Stimulated activated naive CD8-positive, alpha-beta T cell treated with anti-CD3 and anti-CD28 coated beads, Interleukin-15, amount 100 ng/mL, for 72 hours (primary cell): ENCODE measurements at regions not wholly inside any gene's neighbourhood (a gene's known extent, or its start where the extent isn't known, plus 50 kb on each side); places are given as distances from the start of the nearest gene placed in this dataset.
"Not testable (repeated sequence)": the region's sequence is repeated elsewhere in the genome, so short reads cannot be mapped to it uniquely, and the experiment has no call there.

Experiments used
- ATAC-seq: fragments of 150-1000 bp; cut with Tn5 transposase; 2 replicates; pipeline ENCODE4 v1.10.0; 2021; ENCODE audit warnings: mild to moderate bottlenecking, moderate library complexity
- DNase-seq, 2 donors: peaks; one replicate each; pipeline ENCODE4 v3.0.0; 2021 to 2022
- H3K27ac Mint-ChIP-seq, 2 donors: one replicate each; pipeline ENCODE4 v1.8.0; 2022; ENCODE audit warnings: mild to moderate bottlenecking in 2 of 2, mixed read lengths in 2 of 2, moderate library complexity in 2 of 2
- H3K27me3 Mint-ChIP-seq: one replicate; pipeline ENCODE4 v1.8.0; 2022; ENCODE audit warnings: mixed read lengths
- H3K4me1 Mint-ChIP-seq: one replicate; pipeline ENCODE4 v1.8.0; 2022; ENCODE audit warnings: mild to moderate bottlenecking, mixed read lengths
- H3K4me3 Mint-ChIP-seq, 2 donors: one replicate each; pipeline ENCODE4 v1.8.0; 2022; ENCODE audit warnings: mild to moderate bottlenecking in 2 of 2, mixed read lengths in 2 of 2, moderate library complexity in 1 of 2
- H3K9me3 Mint-ChIP-seq, 2 donors: one replicate each; pipeline ENCODE4 v1.8.0; 2022; ENCODE audit warnings: mixed read lengths in 2 of 2

GRCh38 chr1:191083090-191083489 lies 605.4 kb upstream of the BRINP3 start:
- H3K4me3 Mint-ChIP-seq, H3K27ac Mint-ChIP-seq, H3K4me1 Mint-ChIP-seq, H3K27me3 Mint-ChIP-seq, DNase-seq, ATAC-seq: not testable (repeated sequence)
- peaks cover 21 to 26% of the 10 kb centered on the region in 2 donors for H3K9me3 Mint-ChIP-seq

GRCh38 chr1:191085121-191085520 lies 607.5 kb upstream of the BRINP3 start:
- no peaks in the 10 kb centered on the region for H3K4me1 Mint-ChIP-seq
- H3K27me3 Mint-ChIP-seq = no peaks in the 10 kb centered on the region
- no peak for ATAC-seq
- H3K9me3 Mint-ChIP-seq = peaks cover 19 to 27% of the 10 kb centered on the region in 2 donors
- H3K4me3 Mint-ChIP-seq = no peak overlapping the region
- H3K27ac Mint-ChIP-seq = no peak overlapping the region
- DNase-seq = no peak

GRCh38 chr1:191086910-191087309 lies 609.2 kb upstream of the BRINP3 start:
- no peak overlapping the region for H3K27ac Mint-ChIP-seq

GRCh38 chr1:191096405-191096804 lies 618.7 kb upstream of the BRINP3 start:
- Mint-ChIP-seq H3K27me3 (no peaks in the 10 kb centered on the region), H3K9me3 (peaks cover 10 to 13% of the 10 kb centered on the region in 2 donors), H3K4me3 (no peak overlapping the region), H3K4me1 (no peaks in the 10 kb centered on the region), H3K27ac (no peak overlapping the region)
- no peak for DNase-seq
- no peak for ATAC-seq

More at GRCh38 chr1:191086910-191087309, 609.2 kb upstream of the BRINP3 start:
- Mint-ChIP-seq H3K27me3 (no peaks in the 10 kb centered on the region), H3K4me3 (no peak overlapping the region), H3K9me3 (peaks cover 16 to 23% of the 10 kb centered on the region in 2 donors), H3K4me1 (no peaks in the 10 kb centered on the region)
- ATAC-seq (no peak), DNase-seq (no peak)

- no peak overlapping the region for H3K4me3 Mint-ChIP-seq
- H3K4me1 Mint-ChIP-seq = no peaks in the 10 kb centered on the region
- no peak overlapping the region for H3K27ac Mint-ChIP-seq
- ATAC-seq (no peak), DNase-seq (no peak)
- no peaks in the 10 kb centered on the region for H3K27me3 Mint-ChIP-seq
- peaks cover 5 to 10% of the 10 kb centered on the region in 2 donors for H3K9me3 Mint-ChIP-seq
These were observed 622.0 kb upstream of the BRINP3 start for GRCh38 chr1:191099696-191100095.

GRCh38 chr1:191101960-191102359 lies 624.3 kb upstream of the BRINP3 start:
- peaks cover under 1 to 10% of the 10 kb centered on the region in 2 donors for H3K9me3 Mint-ChIP-seq
- no peak overlapping the region for H3K4me3 Mint-ChIP-seq
- H3K27ac Mint-ChIP-seq = no peak overlapping the region
- H3K4me1 Mint-ChIP-seq = no peaks in the 10 kb centered on the region
- no peaks in the 10 kb centered on the region for H3K27me3 Mint-ChIP-seq
- DNase-seq (no peak), ATAC-seq (no peak)

GRCh38 chr1:191125950-191126349 lies 648.3 kb upstream of the BRINP3 start:
- ATAC-seq (no peak), DNase-seq (no peak)
- Mint-ChIP-seq H3K27ac (no peak overlapping the region), H3K27me3 (no peaks in the 10 kb centered on the region), H3K4me3 (no peak overlapping the region), H3K9me3 (peaks cover 14 to 21% of the 10 kb centered on the region in 2 donors), H3K4me1 (no peaks in the 10 kb centered on the region)

GRCh38 chr1:191134796-191135195 lies 657.1 kb upstream of the BRINP3 start:
- Mint-ChIP-seq H3K27me3 (no peaks in the 10 kb centered on the region), H3K27ac (no peak overlapping the region), H3K4me3 (no peak overlapping the region), H3K9me3 (peaks cover 5 to 7% of the 10 kb centered on the region in 2 donors), H3K4me1 (no peaks in the 10 kb centered on the region)
- no peak for DNase-seq
- ATAC-seq = no peak

- Mint-ChIP-seq H3K27ac (no peak overlapping the region), H3K27me3 (no peaks in the 10 kb centered on the region), H3K4me1 (no peaks in the 10 kb centered on the region), H3K9me3 (peaks cover 3 to 7% of the 10 kb centered on the region in 2 donors), H3K4me3 (no peak overlapping the region)
- ATAC-seq (no peak), DNase-seq (no peak)
These were observed 662.4 kb upstream of the BRINP3 start for GRCh38 chr1:191140038-191140437.

- no peak overlapping the region for H3K4me3 Mint-ChIP-seq
- DNase-seq (no peak), ATAC-seq (no peak)
- no peaks in the 10 kb centered on the region for H3K4me1 Mint-ChIP-seq
- H3K9me3 Mint-ChIP-seq = peaks cover 5 to 10% of the 10 kb centered on the region in 2 donors
- no peak overlapping the region for H3K27ac Mint-ChIP-seq
- H3K27me3 Mint-ChIP-seq = no peaks in the 10 kb centered on the region
These were observed 665.1 kb upstream of the BRINP3 start for GRCh38 chr1:191142748-191143147.

- Mint-ChIP-seq H3K4me1 (no peaks in the 10 kb centered on the region), H3K27me3 (no peaks in the 10 kb centered on the region), H3K27ac (no peak overlapping the region), H3K4me3 (no peak overlapping the region), H3K9me3 (peaks cover 5 to 12% of the 10 kb centered on the region in 2 donors)
- ATAC-seq = no peak
- no peak for DNase-seq
These were observed 668.2 kb upstream of the BRINP3 start for GRCh38 chr1:191145834-191146233.

GRCh38 chr1:191151321-191151807 lies 673.7 kb upstream of the BRINP3 start:
- no peak for ATAC-seq
- peaks cover 1 to 10% of the 10 kb centered on the region in 2 donors for H3K9me3 Mint-ChIP-seq
- H3K4me3 Mint-ChIP-seq = no peak overlapping the region
- no peaks in the 10 kb centered on the region for H3K4me1 Mint-ChIP-seq
- H3K27ac Mint-ChIP-seq = no peak overlapping the region
- no peaks in the 10 kb centered on the region for H3K27me3 Mint-ChIP-seq
- no peak for DNase-seq

GRCh38 chr1:191152776-191153175 lies 675.1 kb upstream of the BRINP3 start:
- Mint-ChIP-seq H3K4me3 (no peak overlapping the region), H3K27me3 (no peaks in the 10 kb centered on the region), H3K4me1 (no peaks in the 10 kb centered on the region), H3K9me3 (peaks cover 0 to 10% of the 10 kb centered on the region in 2 donors), H3K27ac (no peak overlapping the region)
- ATAC-seq (no peak), DNase-seq (no peak)

- ATAC-seq (no peak), DNase-seq (no peak)
- Mint-ChIP-seq H3K9me3 (peaks cover 7 to 10% of the 10 kb centered on the region in 2 donors), H3K4me1 (no peaks in the 10 kb centered on the region), H3K4me3 (no peak overlapping the region), H3K27ac (no peak overlapping the region), H3K27me3 (no peaks in the 10 kb centered on the region)
These were observed 677.5 kb upstream of the BRINP3 start for GRCh38 chr1:191155178-191155577.

GRCh38 chr1:191160837-191161236 lies 683.2 kb upstream of the BRINP3 start:
- no peak for DNase-seq
- Mint-ChIP-seq H3K4me1 (no peaks in the 10 kb centered on the region), H3K27ac (no peak overlapping the region), H3K9me3 (peaks cover 9 to 19% of the 10 kb centered on the region in 2 donors), H3K27me3 (no peaks in the 10 kb centered on the region), H3K4me3 (no peak overlapping the region)
- no peak for ATAC-seq

- no peak overlapping the region for H3K27ac Mint-ChIP-seq
These were observed 685.1 kb upstream of the BRINP3 start for GRCh38 chr1:191162762-191163161.

GRCh38 chr1:191163621-191164020 lies 686.0 kb upstream of the BRINP3 start:
- no peak overlapping the region for H3K27ac Mint-ChIP-seq
- no peak for ATAC-seq

More at GRCh38 chr1:191162762-191163161, 685.1 kb upstream of the BRINP3 start:
- Mint-ChIP-seq H3K27me3 (no peaks in the 10 kb centered on the region), H3K9me3 (peaks cover 5 to 19% of the 10 kb centered on the region in 2 donors), H3K4me3 (no peak overlapping the region), H3K4me1 (no peaks in the 10 kb centered on the region)
- no peak for DNase-seq
- no peak for ATAC-seq

More at GRCh38 chr1:191163621-191164020, 686.0 kb upstream of the BRINP3 start:
- no peak for DNase-seq
- peaks cover 5 to 19% of the 10 kb centered on the region in 2 donors for H3K9me3 Mint-ChIP-seq
- no peaks in the 10 kb centered on the region for H3K4me1 Mint-ChIP-seq
- H3K27me3 Mint-ChIP-seq = no peaks in the 10 kb centered on the region
- H3K4me3 Mint-ChIP-seq = no peak overlapping the region
